GM12874 (cell line): ENCODE measurements at regions not wholly inside any gene's neighbourhood (a gene's known extent, or its start where the extent isn't known, plus 50 kb on each side); places are given as distances from the start of the nearest gene placed in this dataset.

ENCODE experiments used
- TF ChIP-seq, protein P1 (sequence below): IDR thresholded peaks from 2 replicates; pipeline ENCODE4 v1.5.1; 2011; ENCODE audit warnings: low read depth, mild to moderate bottlenecking, control low read depth, low read length, moderate library complexity; ENCODE audit not compliant: insufficient read depth

DNA sequence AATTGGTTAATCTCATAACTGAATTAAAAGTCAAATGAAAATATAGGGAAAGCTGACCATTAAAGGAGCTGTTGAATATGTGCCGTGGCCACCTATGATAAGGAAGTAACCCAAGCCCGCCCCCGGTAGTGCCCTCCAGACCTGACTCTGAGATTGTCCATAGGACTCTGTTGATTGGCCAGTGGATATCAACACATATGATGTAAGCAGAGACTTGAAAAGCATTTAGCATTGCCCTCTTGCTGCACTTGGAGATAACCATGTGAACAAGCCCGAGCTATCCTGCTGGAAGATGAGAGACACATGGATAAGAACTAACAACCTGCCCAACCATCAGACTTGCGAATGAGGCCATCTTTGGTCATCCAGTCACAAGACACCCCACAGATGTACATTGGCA, 83.2 kb downstream of the LINC00237 start:
- TF ChIP-seq, protein P1, sequence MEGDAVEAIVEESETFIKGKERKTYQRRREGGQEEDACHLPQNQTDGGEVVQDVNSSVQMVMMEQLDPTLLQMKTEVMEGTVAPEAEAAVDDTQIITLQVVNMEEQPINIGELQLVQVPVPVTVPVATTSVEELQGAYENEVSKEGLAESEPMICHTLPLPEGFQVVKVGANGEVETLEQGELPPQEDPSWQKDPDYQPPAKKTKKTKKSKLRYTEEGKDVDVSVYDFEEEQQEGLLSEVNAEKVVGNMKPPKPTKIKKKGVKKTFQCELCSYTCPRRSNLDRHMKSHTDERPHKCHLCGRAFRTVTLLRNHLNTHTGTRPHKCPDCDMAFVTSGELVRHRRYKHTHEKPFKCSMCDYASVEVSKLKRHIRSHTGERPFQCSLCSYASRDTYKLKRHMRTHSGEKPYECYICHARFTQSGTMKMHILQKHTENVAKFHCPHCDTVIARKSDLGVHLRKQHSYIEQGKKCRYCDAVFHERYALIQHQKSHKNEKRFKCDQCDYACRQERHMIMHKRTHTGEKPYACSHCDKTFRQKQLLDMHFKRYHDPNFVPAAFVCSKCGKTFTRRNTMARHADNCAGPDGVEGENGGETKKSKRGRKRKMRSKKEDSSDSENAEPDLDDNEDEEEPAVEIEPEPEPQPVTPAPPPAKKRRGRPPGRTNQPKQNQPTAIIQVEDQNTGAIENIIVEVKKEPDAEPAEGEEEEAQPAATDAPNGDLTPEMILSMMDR, result no peak

DNA sequence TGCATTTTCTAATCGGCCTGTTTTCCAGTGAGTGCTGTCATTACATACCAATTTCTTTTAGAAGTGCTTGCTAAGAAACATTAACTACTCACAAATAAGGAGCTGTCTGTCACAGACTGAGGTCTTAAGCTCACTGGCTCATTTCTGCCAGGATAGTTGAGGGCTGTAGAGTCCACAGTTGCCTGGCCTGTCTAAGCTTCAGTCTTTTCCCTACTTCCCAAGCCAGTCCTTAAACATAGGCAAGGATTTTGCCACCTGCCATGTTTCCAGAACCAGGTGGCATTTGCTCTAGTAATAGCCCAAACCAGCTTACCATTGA, 84.7 kb downstream of the LINC00237 start:
- TF ChIP-seq, protein P1, result no peak

DNA sequence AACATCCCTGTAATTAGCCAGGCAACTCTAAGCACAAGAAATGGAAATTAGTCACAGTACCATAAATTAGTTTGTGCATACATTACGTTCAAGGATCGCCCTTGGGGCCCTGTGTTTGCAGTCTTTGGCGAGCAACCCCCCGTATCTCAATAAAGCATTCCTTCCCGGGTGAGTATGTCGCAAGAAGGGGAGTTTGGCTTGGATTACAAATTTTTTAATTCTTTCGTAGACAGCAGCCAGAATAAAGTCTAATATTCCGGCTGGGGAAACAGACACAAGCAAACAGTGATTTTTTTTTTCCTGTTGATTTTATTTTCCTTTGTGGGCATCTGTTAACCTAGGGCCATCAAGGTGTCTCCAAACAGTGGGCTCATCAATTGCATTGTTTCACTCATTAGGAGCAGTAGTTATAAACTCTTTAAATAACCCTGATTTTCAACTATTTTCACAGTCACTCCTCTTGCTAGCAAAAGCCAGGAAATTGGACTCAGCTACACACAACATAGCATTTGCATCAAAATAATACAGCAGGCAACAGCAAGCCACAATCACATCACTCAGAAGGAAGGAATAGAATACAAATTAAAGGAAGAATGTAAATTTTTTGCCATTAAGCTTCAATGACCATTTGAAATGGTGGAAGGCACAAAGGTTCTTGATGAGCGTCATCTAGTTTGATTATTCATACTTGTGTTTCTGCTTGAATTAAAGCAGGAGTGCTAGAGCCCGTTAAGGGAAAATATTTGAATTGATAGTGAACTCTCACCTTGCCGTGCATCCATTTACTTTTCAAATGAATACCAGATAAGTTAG, 85.3 kb downstream of the LINC00237 start:
- TF ChIP-seq, protein P1, result no peak

DNA sequence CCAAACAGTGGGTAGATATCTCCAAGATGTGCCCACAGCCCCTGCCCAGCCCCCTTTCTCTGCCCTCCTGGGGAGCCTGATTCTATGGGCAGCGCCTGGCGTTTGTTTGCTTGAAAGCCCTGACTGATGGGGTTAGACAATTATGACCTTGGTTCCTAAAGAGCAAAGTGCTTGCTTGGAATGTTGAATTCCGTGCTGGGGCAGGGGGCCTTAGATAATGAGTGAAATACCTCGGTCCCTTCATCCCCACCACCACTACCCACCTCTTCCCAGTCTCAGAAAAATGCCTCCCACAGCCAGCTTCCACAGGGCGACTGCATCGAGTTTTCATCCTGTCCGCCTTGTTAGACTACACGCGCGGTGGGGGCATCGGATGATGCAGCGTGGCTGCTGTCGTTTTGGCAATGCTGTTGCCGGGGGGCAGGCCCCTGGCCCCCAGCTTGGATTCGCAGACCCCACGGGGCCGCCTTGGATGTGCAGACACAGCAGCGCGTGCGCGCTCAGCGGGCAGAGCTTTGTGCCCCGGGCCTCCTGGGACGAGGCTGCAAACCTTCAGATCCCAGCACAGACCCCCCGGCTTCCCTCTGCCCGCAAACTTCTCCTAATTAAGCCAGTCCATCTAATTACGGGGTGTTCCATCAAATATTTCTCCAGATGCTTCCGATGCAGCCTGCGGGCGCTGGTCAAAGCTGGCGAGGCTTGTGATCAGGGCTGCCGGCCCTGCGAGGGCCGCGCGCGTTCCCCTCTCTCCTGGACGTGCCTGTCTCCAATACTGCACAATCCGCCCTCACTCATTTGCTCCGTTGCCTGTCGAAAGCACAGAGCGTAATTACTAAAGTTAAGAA, 86.1 kb downstream of the LINC00237 start:
- TF ChIP-seq, protein P1, result no peak

DNA sequence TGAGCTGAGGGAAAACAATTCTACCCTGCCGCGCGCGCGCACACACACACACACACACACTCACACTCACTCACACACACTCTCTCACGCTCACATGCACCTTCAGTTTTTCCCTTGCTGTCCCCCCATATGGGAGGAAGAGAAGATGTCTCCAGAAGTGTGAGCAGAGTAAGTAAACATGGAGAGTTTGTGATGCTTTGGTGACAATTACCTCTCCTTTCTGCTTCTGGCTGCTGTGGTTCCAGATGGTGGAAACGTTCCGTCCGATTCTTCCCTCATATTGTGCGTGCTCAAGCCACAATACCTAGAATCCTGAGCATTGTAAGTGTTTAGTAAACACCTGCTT, 86.7 kb downstream of the LINC00237 start:
- TF ChIP-seq, protein P1, result no peak

DNA sequence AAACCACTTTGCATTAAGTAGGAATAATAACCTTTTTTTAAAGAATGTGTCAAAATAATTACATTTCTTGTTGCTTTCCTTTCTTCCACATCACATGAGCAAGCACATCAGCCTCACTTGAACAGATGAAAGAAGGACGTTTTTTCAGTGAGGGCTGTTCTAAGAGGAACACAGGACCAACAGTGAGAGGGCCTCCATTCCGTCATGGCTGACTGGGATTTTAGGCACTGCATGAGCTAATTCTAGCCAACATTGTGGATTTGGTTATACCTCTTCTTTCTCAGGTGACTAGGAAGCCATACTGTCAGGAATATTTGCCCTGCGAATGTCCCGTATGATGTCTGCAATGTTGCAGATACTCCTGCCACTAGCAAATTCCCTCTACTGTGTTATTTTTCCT, 87.6 kb downstream of the LINC00237 start:
- TF ChIP-seq, protein P1, result no peak

DNA sequence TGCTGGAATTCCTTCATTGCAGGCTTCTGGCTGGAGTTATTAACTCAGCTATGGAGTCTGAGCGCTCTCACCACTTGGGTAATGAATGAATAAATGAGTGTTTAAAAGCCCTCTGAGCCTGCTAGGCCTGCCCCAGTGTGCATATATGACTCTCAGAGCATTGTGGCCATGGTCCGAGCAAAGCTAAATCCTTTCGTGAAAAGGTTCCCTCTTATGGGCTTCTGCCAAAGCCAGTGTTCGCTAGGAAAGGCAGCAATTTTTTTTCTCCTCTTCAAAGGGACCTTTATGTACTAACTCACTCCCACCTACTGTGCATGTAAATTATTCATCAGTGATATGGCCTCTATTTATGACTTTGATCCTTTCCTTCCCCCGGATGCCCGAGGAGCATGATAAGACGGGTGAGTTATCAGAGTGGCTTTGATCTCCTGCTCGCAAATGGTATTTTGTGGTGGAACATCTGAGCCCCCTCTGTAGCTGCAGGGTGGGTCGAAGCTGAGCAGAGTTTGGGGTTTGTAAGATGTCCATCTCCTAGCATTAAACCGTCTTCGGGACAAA, 88.6 kb downstream of the LINC00237 start:
- TF ChIP-seq, protein P1, result no peak
